MM.1S (cell line): ENCODE measurements at regions not wholly inside any gene's neighbourhood (a gene's known extent, or its start where the extent isn't known, plus 50 kb on each side); places are given as distances from the start of the nearest gene placed in this dataset.

Source experiments
- DNase-seq: peaks from one replicate; pipeline ENCODE4 v3.0.0-alpha.2; 2015
- H2AFZ ChIP-seq: fragments of 300-600 bp; sonication (generic); 2 replicates; pipeline ENCODE4 v1.6.0; 2016; ENCODE audit warnings: antibody characterized with exemption, low read length
- H3F3A ChIP-seq: fragments of 300-600 bp; sonication (generic); 2 replicates; pipeline ENCODE4 v1.6.1; 2016; ENCODE audit warnings: mild to moderate bottlenecking, antibody characterized with exemption, low read length, moderate library complexity, mixed read lengths; ENCODE audit not compliant: insufficient read depth
- H3K27ac ChIP-seq: fragments of 300-600 bp; sonication (generic); 2 replicates; pipeline ENCODE4 v1.5.1; 2016; ENCODE audit warnings: mild to moderate bottlenecking, low read length
- H3K27me3 ChIP-seq: fragments of 300-600 bp; sonication (generic); replicated peaks from 2 replicates; pipeline ENCODE4 v1.6.0; 2016; ENCODE audit warnings: low read length; ENCODE audit not compliant: insufficient read depth
- H3K36me3 ChIP-seq: fragments of 300-600 bp; sonication (generic); replicated peaks from 2 replicates; pipeline ENCODE4 v1.6.1; 2016; ENCODE audit warnings: mild to moderate bottlenecking, low read length, mixed read lengths; ENCODE audit not compliant: insufficient read depth
- H3K4me1 ChIP-seq: fragments of 300-600 bp; sonication (generic); 2 replicates; pipeline ENCODE4 v1.6.1; 2016; ENCODE audit warnings: low read length, mixed read lengths
- H3K4me2 ChIP-seq: fragments of 300-600 bp; sonication (generic); 2 replicates; pipeline ENCODE4 v1.6.0; 2016; ENCODE audit warnings: low read depth, low read length
- H3K4me3 ChIP-seq: fragments of 300-600 bp; sonication (generic); 2 replicates; pipeline ENCODE4 v1.5.1; 2016; ENCODE audit warnings: low read length, mixed read lengths
- H3K79me2 ChIP-seq: fragments of 300-600 bp; sonication (generic); 2 replicates; pipeline ENCODE4 v1.6.1; 2016; ENCODE audit warnings: mixed run types, low read length, mixed read lengths
- H3K9ac ChIP-seq: fragments of 300-600 bp; sonication (generic); 2 replicates; pipeline ENCODE4 v1.6.1; 2016; ENCODE audit warnings: low read length, mixed read lengths
- H3K9me2 ChIP-seq: fragments of 300-600 bp; sonication (generic); replicated peaks from 2 replicates; pipeline ENCODE4 v1.6.1; 2016; ENCODE audit warnings: mild to moderate bottlenecking, low read length, mixed read lengths; ENCODE audit not compliant: insufficient read depth
- H3K9me3 ChIP-seq: fragments of 300-600 bp; sonication (generic); replicated peaks from 2 replicates; pipeline ENCODE4 v1.6.1; 2016; ENCODE audit warnings: mild to moderate bottlenecking, low read length, mixed read lengths; ENCODE audit not compliant: insufficient read depth
- H4K20me1 ChIP-seq: fragments of 300-600 bp; sonication (generic); 2 replicates; pipeline ENCODE4 v1.6.1; 2016; ENCODE audit warnings: mild to moderate bottlenecking, low read length, moderate library complexity, mixed read lengths; ENCODE audit not compliant: insufficient read depth
- CTCF ChIP-seq: fragments of 300-600 bp; sonication (generic); IDR thresholded peaks from 2 replicates; pipeline ENCODE4 v1.5.1; 2016; ENCODE audit warnings: antibody characterized with exemption, low read length, mixed read lengths
- EZH2 ChIP-seq: fragments of 300-600 bp; sonication (generic); optimal IDR thresholded peaks from 2 replicates; pipeline ENCODE3; 2017; ENCODE audit warnings: low read depth, mild to moderate bottlenecking, antibody characterized with exemption, low read length, mixed read lengths
- EZH2phosphoT487 ChIP-seq: fragments of 300-600 bp; sonication (generic); IDR thresholded peaks from 2 replicates; pipeline ENCODE4 v1.6.1; 2018; ENCODE audit warnings: antibody characterized with exemption, low read length

- Histone ChIP-seq H3K4me2 (no peak overlapping the region), H3K79me2 (no peaks in the 10 kb centered on the region), H3K9me2 (no peaks in the 10 kb centered on the region), H3K27me3 (no peaks in the 10 kb centered on the region), H3K9me3 (no peaks in the 10 kb centered on the region), H3K4me3 (no peak overlapping the region), H3F3A (no peaks in the 10 kb centered on the region), H2AFZ (no peak overlapping the region), H4K20me1 (no peaks in the 10 kb centered on the region), H3K9ac (no peak overlapping the region), H3K4me1 (no peaks in the 10 kb centered on the region), H3K27ac (no peak overlapping the region), H3K36me3 (no peaks in the 10 kb centered on the region)
- no peak for TF ChIP-seq EZH2phosphoT487
- TF ChIP-seq CTCF: no peak
- no peak for TF ChIP-seq EZH2
- DNase-seq: no peak
Observed at GRCh38 chr15:27686971-27687370, 412.1 kb downstream of the OCA2 start.

- no peaks in the 10 kb centered on the region for H3K9me3 ChIP-seq
- H3K27ac ChIP-seq: no peak overlapping the region
- no peak overlapping the region for H3K9ac ChIP-seq
- H4K20me1 ChIP-seq: no peaks in the 10 kb centered on the region
- H3K79me2 ChIP-seq: no peaks in the 10 kb centered on the region
- H3K4me1 ChIP-seq: no peaks in the 10 kb centered on the region
- no peak overlapping the region for H3K4me3 ChIP-seq
- H3K27me3 ChIP-seq: no peaks in the 10 kb centered on the region
- no peak overlapping the region for H3K4me2 ChIP-seq
- TF ChIP-seq CTCF (no peak), EZH2 (no peak), EZH2phosphoT487 (no peak)
- DNase-seq: no peak
- H2AFZ ChIP-seq: no peak overlapping the region
- H3K36me3 ChIP-seq: no peaks in the 10 kb centered on the region
- H3K9me2 ChIP-seq: no peaks in the 10 kb centered on the region
- no peaks in the 10 kb centered on the region for H3F3A ChIP-seq
Observed at GRCh38 chr15:27686369-27686768, 412.7 kb downstream of the OCA2 start.

- H3K79me2 ChIP-seq: no peaks in the 10 kb centered on the region
- H3K27me3 ChIP-seq: no peaks in the 10 kb centered on the region
- no peak overlapping the region for H3K4me2 ChIP-seq
- no peak for TF ChIP-seq EZH2phosphoT487
- TF ChIP-seq CTCF: no peak
- no peak for TF ChIP-seq EZH2
- H3F3A ChIP-seq: no peaks in the 10 kb centered on the region
- H3K27ac ChIP-seq: no peak overlapping the region
- DNase-seq: no peak
- H2AFZ ChIP-seq: no peak overlapping the region
- H3K9ac ChIP-seq: no peak overlapping the region
- no peaks in the 10 kb centered on the region for H3K36me3 ChIP-seq
- H3K9me2 ChIP-seq: no peaks in the 10 kb centered on the region
- H3K9me3 ChIP-seq: no peaks in the 10 kb centered on the region
- H3K4me1 ChIP-seq: no peaks in the 10 kb centered on the region
- no peak overlapping the region for H3K4me3 ChIP-seq
- no peaks in the 10 kb centered on the region for H4K20me1 ChIP-seq
Observed at GRCh38 chr15:27685644-27686043, 413.5 kb downstream of the OCA2 start.
